GM21786 (cell line): ENCODE measurements at regions not wholly inside any gene's neighbourhood (a gene's known extent, or its start where the extent isn't known, plus 50 kb on each side); places are given as distances from the start of the nearest gene placed in this dataset.
"Not testable (repeated sequence)": the region's sequence is repeated elsewhere in the genome, so short reads cannot be mapped to it uniquely, and the experiment has no call there.

Experiments
- ATAC-seq: cut with Tn5 transposase; IDR thresholded peaks from one replicate; pipeline ENCODE4 v1.9.1; 2021; ENCODE audit not compliant: unreplicated experiment

GRCh38 chr18:22285361-22286140, 116.2 kb downstream of the GATA6 start:
- ATAC-seq = no peak

- ATAC-seq = no peak
Observed at GRCh38 chr18:22284581-22285360, 115.4 kb downstream of the GATA6 start.

- not testable (repeated sequence) for ATAC-seq
Observed at GRCh38 chr18:22283855-22284254, 114.5 kb downstream of the GATA6 start.

GRCh38 chr18:22283397-22283796, 114.0 kb downstream of the GATA6 start:
- no peak for ATAC-seq

GRCh38 chr18:22283116-22283395, 113.7 kb downstream of the GATA6 start:
- ATAC-seq = no peak

GRCh38 chr18:22282311-22283115, 113.1 kb downstream of the GATA6 start:
- ATAC-seq = no peak

GRCh38 chr18:22280453-22280750, 111.0 kb downstream of the GATA6 start:
- no peak for ATAC-seq

GRCh38 chr18:22279741-22280452, 110.5 kb downstream of the GATA6 start:
- no peak for ATAC-seq

GRCh38 chr18:22278798-22279197, 109.4 kb downstream of the GATA6 start:
- ATAC-seq = no peak

GRCh38 chr18:22277758-22278157, 108.4 kb downstream of the GATA6 start:
- no peak for ATAC-seq

- no peak for ATAC-seq
Observed at GRCh38 chr18:22276334-22276713, 106.9 kb downstream of the GATA6 start.

- no peak for ATAC-seq
Observed at GRCh38 chr18:22275706-22276333, 106.4 kb downstream of the GATA6 start.

GRCh38 chr18:22273101-22274039, 104.0 kb downstream of the GATA6 start:
- ATAC-seq = no peak

- ATAC-seq = no peak
Observed at GRCh38 chr18:22272242-22272641, 102.9 kb downstream of the GATA6 start.

- ATAC-seq = no peak
Observed at GRCh38 chr18:22271030-22271429, 101.6 kb downstream of the GATA6 start.

- no peak for ATAC-seq
Observed at GRCh38 chr18:22268641-22269128, 99.3 kb downstream of the GATA6 start.

GRCh38 chr18:22267697-22268096, 98.3 kb downstream of the GATA6 start:
- no peak for ATAC-seq

- ATAC-seq = no peak
Observed at GRCh38 chr18:22267225-22267624, 97.8 kb downstream of the GATA6 start.

GRCh38 chr18:22265838-22266237, 96.4 kb downstream of the GATA6 start:
- ATAC-seq = no peak
